DND-41 (cell line): ENCODE measurements at regions not wholly inside any gene's neighbourhood (a gene's known extent, or its start where the extent isn't known, plus 50 kb on each side); places are given as distances from the start of the nearest gene placed in this dataset.

Experiments
- ATAC-seq: fragments of 200-7000 bp; cut with Tn5 transposase; 3 replicates; pipeline ENCODE4 v1.9.1; 2021; ENCODE audit warnings: low read depth; ENCODE audit not compliant: insufficient read depth
- DNase-seq: peaks from one replicate; pipeline ENCODE4 v3.0.0-alpha.2; 2020
- H2AFZ ChIP-seq: 2 replicates; pipeline ENCODE4 v1.6.0; 2012; ENCODE audit warnings: low read depth, low read length
- H3K27ac ChIP-seq: 2 replicates; pipeline ENCODE4 v1.5.1; 2012; ENCODE audit warnings: low read length, inconsistent platforms
- H3K27me3 ChIP-seq: fragments of 200-600 bp; sonication (generic); 2 replicates; pipeline ENCODE4 v1.6.0; 2012; ENCODE audit warnings: low read length, mild to moderate bottlenecking, inconsistent platforms; ENCODE audit not compliant: insufficient read depth, poor library complexity
- H3K36me3 ChIP-seq: 2 replicates; pipeline ENCODE4 v1.5.1; 2012; ENCODE audit warnings: low read length, inconsistent platforms; ENCODE audit not compliant: insufficient read depth
- H3K4me1 ChIP-seq: 2 replicates; pipeline ENCODE4 v1.5.1; 2012; ENCODE audit warnings: mild to moderate bottlenecking, low read length; ENCODE audit not compliant: insufficient read depth
- H3K4me2 ChIP-seq: 2 replicates; pipeline ENCODE4 v1.6.0; 2012; ENCODE audit warnings: mild to moderate bottlenecking, moderate library complexity, low read length, inconsistent platforms; ENCODE audit not compliant: insufficient read depth
- H3K4me3 ChIP-seq, 2 experiments: fragments of 200-600 bp in 1 of 2; shearing (Covaris generic) in 1 of 2; 2 replicates each; pipeline ENCODE4 v1.5.1; 2012 to 2016; ENCODE audit warnings: inconsistent platforms in 2 of 2, low read length in 2 of 2, mild to moderate bottlenecking in 2 of 2, low read depth in 1 of 2, moderate library complexity in 1 of 2
- H3K79me2 ChIP-seq: 2 replicates; pipeline ENCODE4 v1.6.0; 2012; ENCODE audit warnings: low read length, inconsistent platforms; ENCODE audit not compliant: insufficient read depth
- H3K9ac ChIP-seq: 2 replicates; pipeline ENCODE4 v1.6.0; 2012; ENCODE audit warnings: low read depth, mild to moderate bottlenecking, inconsistent platforms, low read length, moderate library complexity
- H3K9me3 ChIP-seq: 2 replicates; pipeline ENCODE4 v1.5.1; 2012; ENCODE audit warnings: low read length, moderate library complexity, mild to moderate bottlenecking, inconsistent platforms; ENCODE audit not compliant: insufficient read depth, severe bottlenecking
- H4K20me1 ChIP-seq: 2 replicates; pipeline ENCODE4 v1.6.0; 2012; ENCODE audit warnings: low read length; ENCODE audit not compliant: insufficient read depth
- CTCF ChIP-seq: IDR thresholded peaks from 2 replicates; pipeline ENCODE4 v1.5.1; 2012; ENCODE audit warnings: borderline replicate concordance, low read length, moderate library complexity, mild to moderate bottlenecking; ENCODE audit not compliant: poor library complexity, severe bottlenecking; ENCODE audit errors: extremely low read depth
- EZH2 ChIP-seq: IDR thresholded peaks from 3 replicates; pipeline ENCODE4 v1.6.1; 2012; ENCODE audit warnings: borderline replicate concordance, low read depth, mild to moderate bottlenecking, moderate library complexity, low read length, inconsistent platforms; ENCODE audit not compliant: severe bottlenecking

- ATAC-seq = no peak
- Histone ChIP-seq H3K27ac (no peak overlapping the region), H3K4me2 (no peak overlapping the region)
Measured at GRCh38 chr3:59245300-59245858, 195.6 kb upstream of the CFAP20DC start.

GRCh38 chr3:59244343-59244742, 194.5 kb upstream of the CFAP20DC start:
- H3K4me3 ChIP-seq = no peak overlapping the region
- no peaks in the 10 kb centered on the region for H3K79me2 ChIP-seq
- no peak for TF ChIP-seq CTCF
- no peak for TF ChIP-seq EZH2
- no peak overlapping the region for H3K4me2 ChIP-seq
- no peak overlapping the region for H3K9ac ChIP-seq
- peaks cover 10% of the 10 kb centered on the region for H3K4me1 ChIP-seq
- H3K9me3 ChIP-seq = no peaks in the 10 kb centered on the region
- DNase-seq = no peak
- no peaks in the 10 kb centered on the region for H4K20me1 ChIP-seq
- no peak overlapping the region for H3K27ac ChIP-seq
- H2AFZ ChIP-seq = no peak overlapping the region
- no peaks in the 10 kb centered on the region for H3K27me3 ChIP-seq
- no peak for ATAC-seq
- no peaks in the 10 kb centered on the region for H3K36me3 ChIP-seq

More at GRCh38 chr3:59245300-59245858, 195.6 kb upstream of the CFAP20DC start:
- no peaks in the 10 kb centered on the region for H3K36me3 ChIP-seq
- H3K79me2 ChIP-seq = no peaks in the 10 kb centered on the region
- H3K4me1 ChIP-seq = peaks cover 10% of the 10 kb centered on the region
- TF ChIP-seq EZH2 = no peak
- TF ChIP-seq CTCF = no peak
- no peak overlapping the region for H2AFZ ChIP-seq
- no peaks in the 10 kb centered on the region for H3K27me3 ChIP-seq
- H4K20me1 ChIP-seq = no peaks in the 10 kb centered on the region
- DNase-seq = no peak
- no peak overlapping the region for H3K4me3 ChIP-seq
- no peaks in the 10 kb centered on the region for H3K9me3 ChIP-seq
- no peak overlapping the region for H3K9ac ChIP-seq

- no peak overlapping the region for H3K9ac ChIP-seq
- H3K36me3 ChIP-seq = no peaks in the 10 kb centered on the region
- H4K20me1 ChIP-seq = no peaks in the 10 kb centered on the region
- H3K4me2 ChIP-seq = no peak overlapping the region
- H3K4me3 ChIP-seq = no peak overlapping the region
- H3K27ac ChIP-seq = no peak overlapping the region
- no peaks in the 10 kb centered on the region for H3K27me3 ChIP-seq
- no peak overlapping the region for H2AFZ ChIP-seq
- no peak for ATAC-seq
- H3K79me2 ChIP-seq = no peaks in the 10 kb centered on the region
- no peaks in the 10 kb centered on the region for H3K9me3 ChIP-seq
- DNase-seq = no peak
- TF ChIP-seq CTCF (no peak), EZH2 (no peak)
- peaks cover 10% of the 10 kb centered on the region for H3K4me1 ChIP-seq
Measured at GRCh38 chr3:59243476-59243875, 193.7 kb upstream of the CFAP20DC start.

- TF ChIP-seq EZH2 = no peak
- TF ChIP-seq CTCF = no peak
- Histone ChIP-seq H3K27me3 (no peaks in the 10 kb centered on the region), H3K4me2 (no peak overlapping the region), H3K9me3 (no peaks in the 10 kb centered on the region), H3K4me3 (no peak overlapping the region), H2AFZ (no peak overlapping the region), H4K20me1 (no peaks in the 10 kb centered on the region), H3K79me2 (no peaks in the 10 kb centered on the region), H3K4me1 (peaks cover 6% of the 10 kb centered on the region), H3K36me3 (no peaks in the 10 kb centered on the region), H3K9ac (no peak overlapping the region), H3K27ac (no peak overlapping the region)
- DNase-seq = no peak
- no peak for ATAC-seq
Measured at GRCh38 chr3:59240666-59241255, 190.9 kb upstream of the CFAP20DC start.
